ENCODE measurements at regions not wholly inside any gene's neighbourhood (a gene's known extent, or its start where the extent isn't known, plus 50 kb on each side); places are given as distances from the start of the nearest gene placed in this dataset.

DNA sequence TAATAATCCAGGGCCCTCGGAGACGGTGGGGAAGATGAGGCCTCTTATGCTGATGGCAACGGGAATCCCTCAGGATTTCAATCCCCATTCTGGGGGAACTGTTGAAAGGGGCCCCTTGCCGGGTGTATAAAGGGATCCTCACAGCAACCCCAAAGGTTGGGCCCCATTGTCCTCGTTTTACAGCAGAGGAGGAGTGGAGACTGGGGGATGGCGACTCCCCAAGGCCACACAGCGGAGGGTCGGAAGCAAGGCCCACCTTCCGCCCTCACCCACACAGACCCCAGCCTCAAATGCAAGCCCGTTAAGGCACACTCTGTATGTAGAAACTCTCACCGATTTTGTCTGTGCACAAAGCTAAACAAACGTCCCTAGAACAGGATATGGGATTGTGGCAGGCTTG is 327.9 kb upstream of the DIO3 start:
- in situ Hi-C loops (cut with MboI; ENCODE audit: low sequenced_read_pairs) (loop anchor here (25.0 kb wide), 2 partner anchors 521 to 821 kb away; no protein-coding TSS in a partner anchor), intact Hi-C loops (cut with micrococcal nuclease) (loop anchor here (10.0 kb wide), 3 partner anchors 159 to 849 kb away; no protein-coding TSS in a partner anchor), dilution Hi-C loops (cut with HindIII; ENCODE audit: low sequenced_read_pairs, unreplicated experiment) (no loop called here)
- no peak overlapping the region for H3K14ac ChIP-seq (replicated peaks; ENCODE audit: low read depth, low read length)
- no peak overlapping the region for H3K4me3 ChIP-seq (ENCODE audit: insufficient read depth, low read depth, low read length)
- no peak for ATAC-seq (ENCODE audit: low read depth)
- CTCF ChIA-PET, result no interaction called here
- H3K36me3 ChIP-seq (ENCODE audit: control insufficient read depth, insufficient read depth, low read length), result no peaks in the 10 kb centered on the region
- H3K4ac ChIP-seq (ENCODE audit: low read depth, low read length), result no peak overlapping the region
- H3K18ac ChIP-seq (ENCODE audit: low read depth, low read length), result no peak overlapping the region
- no peak overlapping the region for H4K8ac ChIP-seq (ENCODE audit: low read depth in 2 of 2, low read length in 2 of 2)
- TF ChIP-seq CHD1 (IDR thresholded peaks at IDR 0.05; ENCODE audit: low read depth, low read length), result no peak
- TF ChIP-seq MXI1 (IDR thresholded peaks at IDR 0.05; ENCODE audit: borderline replicate concordance, low read depth, low read length), result no peak
- no peak for TF ChIP-seq NFE2L2 (IDR thresholded peaks at IDR 0.05; ENCODE audit: low read depth, low read length)
- no peak for TF ChIP-seq SMC3 (IDR thresholded peaks at IDR 0.05; ENCODE audit: low read depth, low read length)
- no peak for TF ChIP-seq RAD21 (IDR thresholded peaks at IDR 0.05; ENCODE audit: low read length)
- TF ChIP-seq RCOR1 (IDR thresholded peaks at IDR 0.05; ENCODE audit: insufficient replicate concordance, low read length), result no peak
- TF ChIP-seq ELK1 (IDR thresholded peaks at IDR 0.05; ENCODE audit: borderline replicate concordance, low read depth, low read length), result no peak
- no peak for TF ChIP-seq RFX5 (IDR thresholded peaks at IDR 0.05; ENCODE audit: low read depth, low read length)
- no peak for TF ChIP-seq MAFK (IDR thresholded peaks at IDR 0.05; ENCODE audit: low read depth, low read length)
- no peak for TF ChIP-seq CTCF (conservative IDR thresholded peaks at IDR 0.05; ENCODE audit: low read depth, low read length)
- TF ChIP-seq BHLHE40 (IDR thresholded peaks at IDR 0.05; ENCODE audit: low read depth, low read length), result no peak
- no peak for TF ChIP-seq MAZ (IDR thresholded peaks at IDR 0.05; ENCODE audit: borderline replicate concordance, low read depth, low read length)
- TF ChIP-seq POLR2A (IDR thresholded peaks at IDR 0.05; ENCODE audit: low read depth, low read length), result no peak
- no peak for TF ChIP-seq USF2 (IDR thresholded peaks at IDR 0.05; ENCODE audit: low read depth, low read length)
- TF ChIP-seq FOS (IDR thresholded peaks at IDR 0.05; ENCODE audit: low read depth, low read length), result no peak
- TF ChIP-seq CEBPB (IDR thresholded peaks at IDR 0.05; ENCODE audit: low read depth, low read length), result no peak
- no peak overlapping the region for H3K27ac ChIP-seq (ENCODE audit: insufficient read depth, low read length)
- BruUV-seq (replicated peaks), result no TSS peak
- H2BK15ac ChIP-seq (ENCODE audit: low read depth, low read length), result no peak overlapping the region
- H3K23ac ChIP-seq (ENCODE audit: low read depth, low read length), result no peak overlapping the region
- no peaks in the 10 kb centered on the region for H3K79me1 ChIP-seq (ENCODE audit: low read depth in 1 of 2, low read length in 2 of 2)
- H3K9me1 ChIP-seq (ENCODE audit: insufficient read depth, low read length), result no peaks in the 10 kb centered on the region
- no peak overlapping the region for H4K5ac ChIP-seq (ENCODE audit: low read depth, low read length)
- POLR2A ChIA-PET (ENCODE audit: unreplicated experiment), result no interaction called here
- H2BK20ac ChIP-seq (ENCODE audit: low read depth, low read length), result no peak overlapping the region
- H3K4me2 ChIP-seq (ENCODE audit: low read depth, low read length), result no peak overlapping the region
- no peak overlapping the region for H2AK9ac ChIP-seq (replicated peaks; ENCODE audit: low read depth, low read length, poor library complexity)
- no peak overlapping the region for H2AFZ ChIP-seq (replicated peaks; ENCODE audit: low read length, poor library complexity)
- no peak for DNase-seq
- H4K20me1 ChIP-seq (ENCODE audit: insufficient read depth, low read length), result no peaks in the 10 kb centered on the region
- no peak overlapping the region for H2BK120ac ChIP-seq (ENCODE audit: low read depth, low read length)
- H3K4me1 ChIP-seq (ENCODE audit: control insufficient read depth, insufficient read depth, low read length), result no peaks in the 10 kb centered on the region
- H3K27me3 ChIP-seq (ENCODE audit: control insufficient read depth, insufficient read depth, low read length), result peaks cover 7% of the 10 kb centered on the region
- H4K91ac ChIP-seq (ENCODE audit: insufficient read depth, low read depth, low read length), result no peak overlapping the region
- WGBS, 2 experiments (ENCODE audit: extremely low coverage in 2 of 2, insufficient read length in 1 of 2), result no CpG with 5 or more reads among the region's 12 CpGs
- H3K9me3 ChIP-seq (ENCODE audit: control insufficient read depth, insufficient read depth, low read length), result no peaks in the 10 kb centered on the region
- H3K56ac ChIP-seq (ENCODE audit: extremely low read depth, insufficient read depth, low read length), result no peak overlapping the region
- no peak overlapping the region for H2AK5ac ChIP-seq (ENCODE audit: low read depth, low read length)
- H3K9ac ChIP-seq (ENCODE audit: low read depth, low read length), result no peak overlapping the region
- no peak overlapping the region for H2BK5ac ChIP-seq (ENCODE audit: low read depth, low read length, poor library complexity, severe bottlenecking)
